Cardiac muscle cell (in vitro differentiated cells and primary cell): ENCODE measurements at regions not wholly inside any gene's neighbourhood (a gene's known extent, or its start where the extent isn't known, plus 50 kb on each side); places are given as distances from the start of the nearest gene placed in this dataset.

Experiments
- DNase-seq, 2 donors: peaks; one replicate each; pipeline versions ENCODE4 v3.0.0 to v3.0.0-alpha.2; 2010 to 2017; ENCODE audit warnings: low read depth in 1 of 2, low spot score in 1 of 2
- H3K27ac ChIP-seq: fragments of 200-600 bp; sonication (generic); 2 replicates; pipeline ENCODE4 v1.5.1; 2016
- H3K27me3 ChIP-seq: fragments of 200-600 bp; sonication (generic); 2 replicates; pipeline ENCODE4 v1.6.0; 2016; ENCODE audit warnings: control low read depth
- H3K36me3 ChIP-seq: fragments of 200-600 bp; sonication (generic); 2 replicates; pipeline ENCODE4 v1.5.1; 2016; ENCODE audit warnings: control low read depth
- H3K4me1 ChIP-seq: fragments of 200-600 bp; sonication (generic); 2 replicates; pipeline ENCODE4 v1.8.1; 2017; ENCODE audit warnings: low read depth, mild to moderate bottlenecking, mixed run types
- H3K4me3 ChIP-seq: fragments of 200-600 bp; sonication (generic); 2 replicates; pipeline ENCODE4 v1.5.1; 2016; ENCODE audit warnings: mild to moderate bottlenecking
- H3K9me3 ChIP-seq: fragments of 200-600 bp; sonication (generic); 2 replicates; pipeline ENCODE4 v1.5.1; 2017; ENCODE audit warnings: low read depth, mild to moderate bottlenecking, control low read depth
- CTCF ChIP-seq: IDR thresholded peaks from 2 replicates; pipeline ENCODE4 v1.5.1; 2012; ENCODE audit warnings: low read depth, mild to moderate bottlenecking, low read length

- H3K27me3 ChIP-seq, result no peaks in the 10 kb centered on the region
- no peak for DNase-seq
- H3K4me3 ChIP-seq, result no peak overlapping the region
- no peak overlapping the region for H3K27ac ChIP-seq
- H3K4me1 ChIP-seq, result no peaks in the 10 kb centered on the region
- H3K9me3 ChIP-seq, result no peaks in the 10 kb centered on the region
- TF ChIP-seq CTCF, result no peak
- H3K36me3 ChIP-seq, result no peaks in the 10 kb centered on the region
These were observed 124.2 kb upstream of the FSHR start for GRCh38 chr2:49278561-49278960.

- no peaks in the 10 kb centered on the region for H3K4me1 ChIP-seq
- no peak for TF ChIP-seq CTCF
- no peak overlapping the region for H3K4me3 ChIP-seq
- H3K9me3 ChIP-seq, result no peaks in the 10 kb centered on the region
- no peaks in the 10 kb centered on the region for H3K36me3 ChIP-seq
- H3K27ac ChIP-seq, result no peak overlapping the region
- DNase-seq, result no peak
- no peaks in the 10 kb centered on the region for H3K27me3 ChIP-seq
These were observed 123.8 kb upstream of the FSHR start for GRCh38 chr2:49278141-49278540.

GRCh38 chr2:49271060-49271606 lies 116.8 kb upstream of the FSHR start:
- H3K27ac ChIP-seq, result no peak overlapping the region
- no peak for DNase-seq
- no peaks in the 10 kb centered on the region for H3K9me3 ChIP-seq
- H3K27me3 ChIP-seq, result no peaks in the 10 kb centered on the region
- H3K4me1 ChIP-seq, result no peaks in the 10 kb centered on the region
- no peak for TF ChIP-seq CTCF
- H3K4me3 ChIP-seq, result no peak overlapping the region
- H3K36me3 ChIP-seq, result no peaks in the 10 kb centered on the region

GRCh38 chr2:49270091-49270490 lies 115.8 kb upstream of the FSHR start:
- TF ChIP-seq CTCF, result no peak
- no peak for DNase-seq
- Histone ChIP-seq H3K27ac (no peak overlapping the region), H3K36me3 (no peaks in the 10 kb centered on the region), H3K4me1 (no peaks in the 10 kb centered on the region), H3K9me3 (no peaks in the 10 kb centered on the region), H3K4me3 (no peak overlapping the region), H3K27me3 (no peaks in the 10 kb centered on the region)

- Histone ChIP-seq H3K9me3 (no peaks in the 10 kb centered on the region), H3K4me1 (no peaks in the 10 kb centered on the region), H3K4me3 (no peak overlapping the region), H3K27me3 (no peaks in the 10 kb centered on the region), H3K36me3 (no peaks in the 10 kb centered on the region), H3K27ac (no peak overlapping the region)
- DNase-seq, result peak in 1 of 2 donors; percentile 27
- TF ChIP-seq CTCF, result no peak
These were observed 111.2 kb upstream of the FSHR start for GRCh38 chr2:49265471-49265870.
